ENCODE measurements at regions not wholly inside any gene's neighbourhood (a gene's known extent, or its start where the extent isn't known, plus 50 kb on each side); places are given as distances from the start of the nearest gene placed in this dataset.

GRCh38 chr16:85246973-85247372, 134.7 kb upstream of the CIBAR2 start:
- no peak for TF ChIP-seq CTCF (IDR thresholded peaks at IDR 0.05; ENCODE audit: borderline replicate concordance, extremely low read depth, low read length, poor library complexity, severe bottlenecking)
- no peak for TF ChIP-seq EZH2 (IDR thresholded peaks at IDR 0.05; ENCODE audit: borderline replicate concordance, low read depth, low read length, severe bottlenecking)
